ENCODE measurements at regions not wholly inside any gene's neighbourhood (a gene's known extent, or its start where the extent isn't known, plus 50 kb on each side); places are given as distances from the start of the nearest gene placed in this dataset.

- TF ChIP-seq EZH2phosphoT487 (IDR thresholded peaks at IDR 0.05) (no peak), EZH2 (IDR thresholded peaks at IDR 0.05) (no peak)
- TF ChIP-seq, protein P1, sequence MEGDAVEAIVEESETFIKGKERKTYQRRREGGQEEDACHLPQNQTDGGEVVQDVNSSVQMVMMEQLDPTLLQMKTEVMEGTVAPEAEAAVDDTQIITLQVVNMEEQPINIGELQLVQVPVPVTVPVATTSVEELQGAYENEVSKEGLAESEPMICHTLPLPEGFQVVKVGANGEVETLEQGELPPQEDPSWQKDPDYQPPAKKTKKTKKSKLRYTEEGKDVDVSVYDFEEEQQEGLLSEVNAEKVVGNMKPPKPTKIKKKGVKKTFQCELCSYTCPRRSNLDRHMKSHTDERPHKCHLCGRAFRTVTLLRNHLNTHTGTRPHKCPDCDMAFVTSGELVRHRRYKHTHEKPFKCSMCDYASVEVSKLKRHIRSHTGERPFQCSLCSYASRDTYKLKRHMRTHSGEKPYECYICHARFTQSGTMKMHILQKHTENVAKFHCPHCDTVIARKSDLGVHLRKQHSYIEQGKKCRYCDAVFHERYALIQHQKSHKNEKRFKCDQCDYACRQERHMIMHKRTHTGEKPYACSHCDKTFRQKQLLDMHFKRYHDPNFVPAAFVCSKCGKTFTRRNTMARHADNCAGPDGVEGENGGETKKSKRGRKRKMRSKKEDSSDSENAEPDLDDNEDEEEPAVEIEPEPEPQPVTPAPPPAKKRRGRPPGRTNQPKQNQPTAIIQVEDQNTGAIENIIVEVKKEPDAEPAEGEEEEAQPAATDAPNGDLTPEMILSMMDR (IDR thresholded peaks at IDR 0.05), result no peak
Observed at GRCh38 chr10:88027570-88027969, 164.1 kb downstream of the PTEN start.

All from neural progenitor cell (in vitro differentiated cells).